ENCODE measurements at regions not wholly inside any gene's neighbourhood (a gene's known extent, or its start where the extent isn't known, plus 50 kb on each side); places are given as distances from the start of the nearest gene placed in this dataset.

GRCh38 chr12:43288671-43289425 is 263.2 kb downstream of the ADAMTS20 start:
- DNase-seq (ENCODE audit: low read depth): no peak
- no peak for TF ChIP-seq CTCF (conservative IDR thresholded peaks at IDR 0.05; ENCODE audit: low read length)
- H3K4me3 ChIP-seq (ENCODE audit: low read length): no peak overlapping the region

- H3K4me3 ChIP-seq (ENCODE audit: low read length): no peak overlapping the region
- DNase-seq (ENCODE audit: low read depth): no peak
- TF ChIP-seq CTCF (conservative IDR thresholded peaks at IDR 0.05; ENCODE audit: low read length): no peak
These were observed 264.2 kb downstream of the ADAMTS20 start for GRCh38 chr12:43287706-43288383.

- no peak for DNase-seq (ENCODE audit: low read depth)
- no peak for TF ChIP-seq CTCF (conservative IDR thresholded peaks at IDR 0.05; ENCODE audit: low read length)
- H3K4me3 ChIP-seq (ENCODE audit: low read length): no peak overlapping the region
These were observed 265.0 kb downstream of the ADAMTS20 start for GRCh38 chr12:43286986-43287385.

GRCh38 chr12:43285159-43285598 is 266.8 kb downstream of the ADAMTS20 start:
- TF ChIP-seq CTCF (conservative IDR thresholded peaks at IDR 0.05; ENCODE audit: low read length): no peak
- no peak overlapping the region for H3K4me3 ChIP-seq (ENCODE audit: low read length)
- peak; percentile 77 for DNase-seq (ENCODE audit: low read depth)

GRCh38 chr12:43284486-43285158 is 267.4 kb downstream of the ADAMTS20 start:
- no peak overlapping the region for H3K4me3 ChIP-seq (ENCODE audit: low read length)
- TF ChIP-seq CTCF (conservative IDR thresholded peaks at IDR 0.05; ENCODE audit: low read length): no peak
- DNase-seq (ENCODE audit: low read depth): no peak

GRCh38 chr12:43283206-43283605 is 268.8 kb downstream of the ADAMTS20 start:
- DNase-seq (ENCODE audit: low read depth): no peak
- H3K4me3 ChIP-seq (ENCODE audit: low read length): no peak overlapping the region
- TF ChIP-seq CTCF (conservative IDR thresholded peaks at IDR 0.05; ENCODE audit: low read length): no peak

All from AG10803 (cell line).